ENCODE measurements at regions not wholly inside any gene's neighbourhood (a gene's known extent, or its start where the extent isn't known, plus 50 kb on each side); places are given as distances from the start of the nearest gene placed in this dataset.

- TF ChIP-seq CTCF (IDR thresholded peaks at IDR 0.05; ENCODE audit: insufficient read depth, low read depth, low read length) (no peak), EZH2 (IDR thresholded peaks at IDR 0.05; ENCODE audit: insufficient read depth, low read length) (no peak)
Observed at GRCh38 chr1:57576756-57577155, 152.9 kb upstream of the DAB1 start.

Data from astrocyte (in vitro differentiated cells and primary cell).